Fibroblast of mammary gland (primary cell): ENCODE measurements at regions not wholly inside any gene's neighbourhood (a gene's known extent, or its start where the extent isn't known, plus 50 kb on each side); places are given as distances from the start of the nearest gene placed in this dataset.
"Not testable (repeated sequence)": the region's sequence is repeated elsewhere in the genome, so short reads cannot be mapped to it uniquely, and the experiment has no call there.

ENCODE experiments used
- DNase-seq: peaks from one replicate; pipeline ENCODE4 v3.0.0-alpha.2; 2010; ENCODE audit warnings: low read depth
- H3K4me3 ChIP-seq: 2 replicates; pipeline ENCODE4 v1.5.1; 2011; ENCODE audit warnings: low read depth, mild to moderate bottlenecking, low read length, moderate library complexity; ENCODE audit not compliant: control insufficient read depth
- TF ChIP-seq, protein P1 (sequence below): conservative IDR thresholded peaks from 2 replicates; pipeline ENCODE4 v1.5.1; 2011; ENCODE audit warnings: low read depth, low read length, inconsistent platforms; ENCODE audit not compliant: control insufficient read depth, insufficient read depth

DNA sequence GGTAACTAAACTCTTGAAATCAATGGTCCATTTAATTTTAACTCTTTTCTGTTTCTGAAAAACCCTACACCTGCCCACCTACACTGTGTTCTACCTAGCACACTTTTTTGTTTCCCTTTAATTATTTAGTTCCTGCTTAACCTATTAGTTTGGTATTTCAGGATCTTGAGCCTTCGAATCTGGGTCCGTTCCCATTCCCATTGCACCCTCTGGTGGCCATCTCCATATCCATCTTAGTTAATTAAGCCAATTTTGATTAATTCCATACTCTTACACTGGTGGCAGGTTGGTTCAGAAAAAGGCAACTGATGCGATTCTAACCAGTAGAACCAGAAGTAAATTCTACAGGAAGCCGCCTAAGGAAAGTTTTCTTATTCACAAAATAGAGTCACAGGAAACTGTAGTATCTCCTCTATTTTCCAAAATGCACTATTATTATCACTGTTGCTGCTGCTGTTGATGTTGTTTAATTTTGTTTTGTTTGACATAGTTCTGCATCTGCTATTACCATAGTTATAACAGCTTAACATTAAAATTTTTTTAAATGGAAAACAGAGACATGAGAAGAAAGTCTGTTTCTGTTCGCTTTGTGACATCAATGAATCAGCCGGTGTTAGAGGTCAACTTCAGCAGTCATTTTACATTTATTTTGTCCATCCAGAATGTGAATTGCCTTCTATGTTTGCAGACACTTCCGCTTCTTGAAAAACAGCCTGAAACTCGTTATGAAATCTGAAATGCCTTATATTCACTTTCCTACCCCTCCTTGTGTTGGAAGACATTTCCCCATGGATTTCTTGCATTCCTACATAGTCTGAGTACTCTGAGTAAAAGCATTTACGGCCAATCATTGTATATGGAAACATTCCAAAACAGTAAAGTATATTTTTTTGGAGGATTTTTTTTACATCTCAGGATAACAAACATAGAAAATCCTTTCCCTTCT lies 115.5 kb upstream of the NCAM2 start:
- H3K4me3 ChIP-seq, result no peak overlapping the region
- peak; percentile 51 for DNase-seq
- TF ChIP-seq, protein P1, sequence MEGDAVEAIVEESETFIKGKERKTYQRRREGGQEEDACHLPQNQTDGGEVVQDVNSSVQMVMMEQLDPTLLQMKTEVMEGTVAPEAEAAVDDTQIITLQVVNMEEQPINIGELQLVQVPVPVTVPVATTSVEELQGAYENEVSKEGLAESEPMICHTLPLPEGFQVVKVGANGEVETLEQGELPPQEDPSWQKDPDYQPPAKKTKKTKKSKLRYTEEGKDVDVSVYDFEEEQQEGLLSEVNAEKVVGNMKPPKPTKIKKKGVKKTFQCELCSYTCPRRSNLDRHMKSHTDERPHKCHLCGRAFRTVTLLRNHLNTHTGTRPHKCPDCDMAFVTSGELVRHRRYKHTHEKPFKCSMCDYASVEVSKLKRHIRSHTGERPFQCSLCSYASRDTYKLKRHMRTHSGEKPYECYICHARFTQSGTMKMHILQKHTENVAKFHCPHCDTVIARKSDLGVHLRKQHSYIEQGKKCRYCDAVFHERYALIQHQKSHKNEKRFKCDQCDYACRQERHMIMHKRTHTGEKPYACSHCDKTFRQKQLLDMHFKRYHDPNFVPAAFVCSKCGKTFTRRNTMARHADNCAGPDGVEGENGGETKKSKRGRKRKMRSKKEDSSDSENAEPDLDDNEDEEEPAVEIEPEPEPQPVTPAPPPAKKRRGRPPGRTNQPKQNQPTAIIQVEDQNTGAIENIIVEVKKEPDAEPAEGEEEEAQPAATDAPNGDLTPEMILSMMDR, result peak; percentile 62

GRCh38 chr21:20883408-20883800 lies 114.8 kb upstream of the NCAM2 start:
- H3K4me3 ChIP-seq, result no peak overlapping the region
- TF ChIP-seq, protein P1, result no peak
- peak; percentile 8 for DNase-seq

DNA sequence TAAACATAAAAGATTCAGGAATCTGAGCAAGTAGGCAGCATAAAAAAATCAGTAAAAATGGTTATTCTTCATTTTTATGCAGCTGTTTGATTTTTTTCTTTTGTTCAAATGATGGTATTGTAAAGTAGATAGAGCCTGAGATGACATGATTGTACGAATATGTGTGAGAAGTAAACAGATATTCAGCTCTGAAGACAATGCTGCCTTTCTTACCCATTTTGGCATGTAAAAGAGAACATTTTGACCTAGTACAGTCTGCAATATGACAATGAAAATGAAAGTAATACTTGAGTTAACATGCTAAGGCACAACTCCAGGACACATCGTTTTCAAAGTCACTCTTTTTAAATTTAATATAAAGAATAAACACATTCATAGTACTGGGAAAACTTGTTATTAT lies 95.7 kb upstream of the NCAM2 start:
- DNase-seq, result no peak
- H3K4me3 ChIP-seq, result no peak overlapping the region
- TF ChIP-seq, protein P1, result no peak

- TF ChIP-seq, protein P1, result no peak
- no peak for DNase-seq
- no peak overlapping the region for H3K4me3 ChIP-seq
These were observed 95.2 kb upstream of the NCAM2 start for GRCh38 chr21:20902998-20903397.

GRCh38 chr21:20927555-20927954 lies 70.7 kb upstream of the NCAM2 start:
- not testable (repeated sequence) for DNase-seq, H3K4me3 ChIP-seq

GRCh38 chr21:20942523-20942922 lies 55.7 kb upstream of the NCAM2 start:
- TF ChIP-seq, protein P1, result no peak
- no peak overlapping the region for H3K4me3 ChIP-seq
- DNase-seq, result no peak

- TF ChIP-seq, protein P1, result no peak
- no peak overlapping the region for H3K4me3 ChIP-seq
- DNase-seq, result no peak
These were observed 54.6 kb upstream of the NCAM2 start for GRCh38 chr21:20943561-20943997.
